ENCODE measurements at regions not wholly inside any gene's neighbourhood (a gene's known extent, or its start where the extent isn't known, plus 50 kb on each side); places are given as distances from the start of the nearest gene placed in this dataset.

DNA sequence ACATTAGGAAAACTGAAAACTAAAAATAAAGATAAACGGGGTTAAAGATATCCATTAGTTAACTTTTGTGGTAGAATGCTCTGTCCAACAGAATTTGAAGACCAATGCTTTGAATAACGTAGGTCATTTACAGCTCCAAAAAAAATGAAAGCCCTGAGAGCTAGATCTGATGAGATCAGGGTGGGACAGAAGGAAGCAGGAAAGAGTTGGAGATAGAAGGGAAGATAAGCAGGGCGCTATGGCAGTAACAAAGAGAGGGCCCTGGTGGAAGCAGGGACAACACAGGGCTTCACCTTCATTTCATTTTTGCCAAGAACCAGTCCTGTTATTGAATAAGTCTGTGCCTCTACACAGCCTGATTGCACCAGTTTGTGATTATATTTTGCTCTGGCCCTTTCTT is 51.0 kb upstream of the RGS8 start:
- no peak for DNase-seq

DNA sequence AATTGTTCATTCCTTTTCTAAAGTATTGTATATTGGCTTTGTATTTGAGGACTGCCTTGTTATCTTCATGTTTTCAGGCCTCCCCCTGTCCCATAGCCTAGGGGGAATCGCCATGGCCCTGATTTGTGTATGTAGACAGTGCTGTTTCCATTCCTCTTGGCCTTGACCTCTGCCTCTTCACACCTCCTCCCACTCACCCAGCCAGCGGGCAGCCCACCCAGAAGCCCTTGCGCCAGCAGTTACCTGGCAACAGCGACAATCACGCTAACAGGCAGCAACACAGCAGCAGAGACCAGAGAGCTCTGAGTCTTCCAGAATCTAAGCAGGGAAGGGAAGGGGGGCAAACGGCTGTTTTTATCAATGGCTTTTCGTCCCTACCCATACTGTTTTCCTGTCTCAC is 50.0 kb upstream of the NPL start:
- peak; percentile 59 for DNase-seq

Measured in right hindlimb (tissue), 1 donor.